ENCODE measurements at regions not wholly inside any gene's neighbourhood (a gene's known extent, or its start where the extent isn't known, plus 50 kb on each side); places are given as distances from the start of the nearest gene placed in this dataset.

GRCh38 chr11:130528298-130529261 is 80.1 kb downstream of the ADAMTS15 start:
- TF ChIP-seq CTCF (IDR thresholded peaks at IDR 0.05) (no peak), POLR2A (IDR thresholded peaks at IDR 0.05) (no peak)
